NCI-H345 treated with DMSO at 0.1 percent for 48 hours (cell line): ENCODE measurements at regions not wholly inside any gene's neighbourhood (a gene's known extent, or its start where the extent isn't known, plus 50 kb on each side); places are given as distances from the start of the nearest gene placed in this dataset.

ENCODE experiments used
- DNase-seq: peaks from one replicate; lab custom pipeline; 2025; ENCODE audit not compliant: unreplicated experiment; lab: John Stamatoyannopoulos, UW

DNA sequence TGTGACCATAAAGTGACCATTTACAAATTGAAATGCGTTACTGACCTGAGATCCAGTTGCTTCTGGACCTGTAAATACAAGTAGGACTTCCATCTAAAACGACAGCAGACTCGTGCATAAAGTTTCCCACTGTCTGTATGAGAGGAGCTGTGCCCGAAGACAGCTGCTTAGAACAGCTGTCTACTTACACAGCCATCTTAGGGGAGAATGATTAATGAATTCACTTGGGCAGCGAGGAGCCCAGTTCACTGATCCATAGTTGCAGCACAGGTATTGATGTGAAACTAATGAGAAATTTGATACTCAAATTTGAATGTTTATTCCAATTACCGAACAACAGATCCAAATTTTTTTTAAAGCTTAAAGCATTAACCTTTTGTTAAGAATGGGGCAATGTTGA is 748.1 kb downstream of the NR2F2 start:
- DNase-seq: no peak

GRCh38 chr15:97081666-97082226 is 751.2 kb downstream of the NR2F2 start:
- no peak for DNase-seq

DNA sequence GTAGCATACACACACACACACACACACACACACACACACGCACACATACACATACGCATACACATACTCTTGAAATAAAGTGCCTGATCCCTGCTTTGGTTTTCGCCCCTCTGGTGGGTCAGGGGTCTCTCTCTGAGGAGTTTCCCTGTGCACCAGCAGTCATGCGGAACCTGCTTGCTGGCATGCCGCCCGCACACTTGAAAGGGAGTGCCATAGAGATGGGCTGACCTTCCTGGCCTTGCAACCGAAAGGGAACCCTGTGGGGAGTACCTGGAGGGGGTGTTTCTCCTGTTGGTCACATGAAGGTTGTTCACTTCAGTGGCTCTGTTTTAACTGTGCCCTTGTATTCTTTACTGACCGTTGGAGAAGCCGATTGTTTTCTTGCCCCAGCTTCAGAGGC is 752.3 kb downstream of the NR2F2 start:
- no peak for DNase-seq

- DNase-seq: no peak
Observed at GRCh38 chr15:97084650-97085049, 754.1 kb downstream of the NR2F2 start.

- no peak for DNase-seq
Observed at GRCh38 chr15:97085731-97086130, 755.2 kb downstream of the NR2F2 start.

- no peak for DNase-seq
Observed at GRCh38 chr15:97087006-97087741, 756.7 kb downstream of the NR2F2 start.

GRCh38 chr15:97091093-97091492 is 760.6 kb downstream of the NR2F2 start:
- no peak for DNase-seq

GRCh38 chr15:97092656-97093055 is 762.2 kb downstream of the NR2F2 start:
- DNase-seq: no peak

- DNase-seq: no peak
Observed at GRCh38 chr15:97096303-97096835, 765.9 kb downstream of the NR2F2 start.

DNA sequence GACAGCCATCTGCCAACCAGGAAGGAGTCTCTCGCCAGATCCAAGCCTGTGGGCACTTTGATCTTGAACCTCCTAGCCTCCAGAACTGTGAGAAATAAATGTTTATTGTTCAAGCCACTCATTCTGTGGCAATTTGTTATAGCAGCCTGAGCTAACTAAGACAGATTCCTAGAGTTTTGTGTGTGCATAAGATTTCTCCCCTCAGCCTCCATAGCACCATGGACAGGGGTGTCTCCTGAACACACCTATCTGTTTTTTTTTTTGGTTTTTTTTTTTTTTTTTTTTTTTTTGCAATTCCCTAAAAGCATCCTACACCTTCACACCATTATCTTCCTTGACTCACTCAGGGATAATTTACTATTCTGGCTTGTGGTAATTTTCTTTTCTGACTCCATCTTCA is 768.5 kb downstream of the NR2F2 start:
- DNase-seq: no peak

DNA sequence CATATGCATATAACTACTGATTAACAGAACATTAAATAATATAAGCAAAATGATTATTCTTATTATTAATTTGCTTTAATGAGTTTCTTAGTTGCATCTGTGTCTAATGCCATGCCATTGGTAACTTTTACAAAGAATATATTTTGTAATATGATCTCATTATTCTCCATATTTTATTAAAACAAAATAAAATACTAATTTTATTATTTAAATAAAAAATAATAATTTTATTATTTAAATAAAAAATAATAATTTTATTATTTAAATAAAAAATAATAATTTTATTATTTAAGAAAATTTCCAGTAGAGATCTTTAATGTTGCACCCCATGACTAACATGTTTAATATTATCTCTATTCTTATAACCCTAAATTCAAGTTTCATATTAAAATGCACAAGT is 771.1 kb downstream of the NR2F2 start:
- DNase-seq: no peak

GRCh38 chr15:97114900-97115760 is 784.6 kb downstream of the NR2F2 start:
- DNase-seq: no peak

- no peak for DNase-seq
Observed at GRCh38 chr15:97115761-97116070, 785.2 kb downstream of the NR2F2 start.

- no peak for DNase-seq
Observed at GRCh38 chr15:97124790-97125189, 794.3 kb downstream of the NR2F2 start.

- no peak for DNase-seq
Observed at GRCh38 chr15:97126553-97127233, 796.2 kb downstream of the NR2F2 start.

GRCh38 chr15:97129674-97130073 is 799.2 kb downstream of the NR2F2 start:
- no peak for DNase-seq

- no peak for DNase-seq
Observed at GRCh38 chr15:97140216-97140615, 809.7 kb downstream of the NR2F2 start.

DNA sequence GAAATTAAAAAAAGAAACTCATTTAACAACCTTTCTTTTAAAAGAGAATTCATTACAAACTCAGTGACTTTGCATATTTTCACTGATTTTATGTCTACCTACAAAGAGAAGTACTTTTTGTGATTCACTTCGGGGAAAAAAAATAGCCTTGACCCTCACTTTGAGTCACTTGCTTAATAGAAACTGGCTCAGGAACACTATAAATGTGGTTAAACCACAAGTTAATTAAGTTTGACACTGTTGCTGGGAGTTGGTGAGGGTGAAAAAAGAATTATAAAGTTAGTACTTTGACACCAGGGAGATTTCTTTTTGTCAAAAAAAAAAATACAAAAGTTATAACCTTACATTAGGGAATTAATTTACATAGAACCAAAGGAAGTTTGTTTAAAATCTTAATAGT is 810.9 kb downstream of the NR2F2 start:
- no peak for DNase-seq

DNA sequence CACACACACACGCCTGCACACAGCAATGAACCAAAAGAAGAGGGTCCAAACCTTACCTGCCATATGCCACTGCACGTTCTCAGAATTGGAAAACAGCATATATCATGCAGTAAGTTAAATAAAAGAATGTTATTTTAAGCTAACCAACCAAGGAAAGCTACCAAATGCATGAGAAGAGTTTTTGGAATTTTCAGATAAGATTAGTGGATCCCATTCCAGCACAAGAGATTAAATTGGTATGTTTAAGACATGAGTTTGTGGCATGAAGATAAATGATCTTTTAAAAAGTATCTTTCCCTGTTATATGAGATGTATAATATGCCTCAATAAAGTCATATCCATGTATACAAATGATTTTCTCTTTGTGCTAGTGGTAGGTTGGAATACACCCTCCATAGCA is 811.4 kb downstream of the NR2F2 start:
- DNase-seq: no peak

DNA sequence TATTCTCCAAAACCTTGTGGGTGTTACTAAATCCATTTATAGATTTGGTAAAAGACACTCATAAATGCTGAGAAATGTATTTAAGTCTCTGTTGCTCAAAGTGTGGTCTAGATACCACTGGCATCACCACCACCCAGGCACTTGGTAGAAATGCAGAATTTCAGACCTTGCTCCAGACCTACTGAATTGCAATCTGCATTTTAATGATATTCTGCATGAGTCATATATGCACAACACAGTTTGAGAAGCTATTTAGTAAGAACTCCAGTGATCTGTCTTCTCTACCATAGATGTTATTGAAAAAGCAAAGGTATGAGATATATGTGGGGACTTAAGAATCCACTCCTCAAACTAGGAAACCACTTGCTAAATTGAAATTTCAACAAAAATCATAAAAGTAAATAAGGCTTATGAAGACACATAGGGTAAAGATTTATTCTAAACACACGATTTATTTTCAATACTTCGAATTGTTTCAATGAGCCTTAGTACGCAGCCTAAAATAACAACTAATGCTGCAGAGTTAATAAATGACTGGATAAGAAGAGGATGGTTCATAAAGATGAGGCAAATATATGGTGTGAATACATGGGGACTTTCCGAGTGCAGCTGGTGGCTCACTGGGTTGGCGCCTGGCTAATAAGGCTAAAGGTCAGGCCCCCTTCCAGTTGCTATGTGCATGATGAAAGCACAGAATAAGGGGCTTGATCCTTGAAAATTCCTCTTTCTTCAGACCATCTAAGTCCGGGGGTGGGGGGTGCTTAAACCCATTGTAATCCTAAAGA is 813.3 kb downstream of the NR2F2 start:
- no peak for DNase-seq

DNA sequence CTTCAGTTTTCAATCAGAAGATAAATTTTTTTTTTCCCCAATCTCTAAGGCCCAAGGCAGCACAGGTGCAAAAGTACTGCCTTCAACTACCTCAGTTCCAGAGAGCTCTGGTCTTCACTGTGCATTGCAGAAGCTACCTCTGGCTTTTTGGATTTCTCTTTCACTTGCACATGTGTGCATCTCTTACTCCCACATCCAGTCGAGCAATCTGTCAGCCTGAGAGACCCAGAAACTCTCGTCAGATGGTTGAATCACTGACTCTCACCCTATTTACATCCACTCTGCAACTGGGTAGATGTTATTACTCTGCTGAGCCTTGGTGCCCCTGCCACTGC is 813.8 kb downstream of the NR2F2 start:
- no peak for DNase-seq
